Neural progenitor cell (in vitro differentiated cells): ENCODE measurements at regions not wholly inside any gene's neighbourhood (a gene's known extent, or its start where the extent isn't known, plus 50 kb on each side); places are given as distances from the start of the nearest gene placed in this dataset.

Experiments used
- DNase-seq: peaks from one replicate; pipeline ENCODE4 v3.0.0-alpha.2; 2016; ENCODE audit warnings: low spot score
- H2AFZ ChIP-seq: fragments of 200-600 bp; sonication (generic); replicated peaks from 2 replicates; pipeline ENCODE4 v1.6.1; 2016; ENCODE audit warnings: antibody characterized with exemption
- H3F3A ChIP-seq: fragments of 200-600 bp; sonication (generic); 2 replicates; pipeline ENCODE4 v1.6.1; 2016; ENCODE audit warnings: antibody characterized with exemption, low read depth
- H3K27ac ChIP-seq: fragments of 200-600 bp; sonication (generic); 2 replicates; pipeline ENCODE4 v1.5.1; 2016; ENCODE audit warnings: mild to moderate bottlenecking
- H3K27me3 ChIP-seq: fragments of 200-600 bp; sonication (generic); 2 replicates; pipeline ENCODE4 v1.6.1; 2016; ENCODE audit warnings: mild to moderate bottlenecking, moderate library complexity
- H3K36me3 ChIP-seq: fragments of 200-600 bp; sonication (generic); 2 replicates; pipeline ENCODE4 v1.5.1; 2016
- H3K4me1 ChIP-seq: fragments of 200-600 bp; sonication (generic); 2 replicates; pipeline ENCODE4 v1.6.1; 2016; ENCODE audit warnings: mixed run types
- H3K4me2 ChIP-seq: fragments of 200-600 bp; sonication (generic); 2 replicates; pipeline ENCODE4 v1.6.1; 2016
- H3K4me3 ChIP-seq: fragments of 200-600 bp; sonication (generic); 2 replicates; pipeline ENCODE4 v1.5.1; 2016
- H3K79me2 ChIP-seq: fragments of 200-600 bp; sonication (generic); 2 replicates; pipeline ENCODE4 v1.6.1; 2016; ENCODE audit warnings: low read depth
- H3K9ac ChIP-seq: fragments of 200-600 bp; sonication (generic); 2 replicates; pipeline ENCODE4 v1.6.1; 2016
- H3K9me3 ChIP-seq: fragments of 200-600 bp; sonication (generic); 2 replicates; pipeline ENCODE4 v1.5.1; 2016; ENCODE audit warnings: low read depth
- H4K20me1 ChIP-seq: fragments of 200-600 bp; sonication (generic); 2 replicates; pipeline ENCODE4 v1.6.1; 2016; ENCODE audit warnings: low read depth
- H3K27ac Mint-ChIP-seq: 3 replicates; pipeline ENCODE4 v1.8.0; 2021; ENCODE audit warnings: mixed read lengths
- H3K27me3 Mint-ChIP-seq: 2 replicates; pipeline ENCODE4 v1.8.0; 2022; ENCODE audit warnings: low read depth, mild to moderate bottlenecking, inconsistent platforms, moderate library complexity, mixed read lengths; ENCODE audit not compliant: insufficient read depth
- H3K36me3 Mint-ChIP-seq: 3 replicates; pipeline ENCODE4 v1.8.0; 2021; ENCODE audit warnings: mixed read lengths
- H3K4me1 Mint-ChIP-seq: 3 replicates; pipeline ENCODE4 v1.8.0; 2021; ENCODE audit warnings: mixed read lengths
- H3K4me3 Mint-ChIP-seq: 3 replicates; pipeline ENCODE4 v1.8.0; 2021; ENCODE audit warnings: mild to moderate bottlenecking, moderate library complexity, mixed read lengths
- H3K9me3 Mint-ChIP-seq: 3 replicates; pipeline ENCODE4 v1.8.0; 2020; ENCODE audit warnings: mixed read lengths
- EZH2 ChIP-seq: fragments of 200-600 bp; sonication (generic); IDR thresholded peaks from 2 replicates; pipeline ENCODE4 v1.6.1; 2017; ENCODE audit warnings: antibody characterized with exemption, mild to moderate bottlenecking, moderate library complexity
- EZH2phosphoT487 ChIP-seq: fragments of 200-600 bp; sonication (generic); IDR thresholded peaks from 2 replicates; pipeline ENCODE4 v1.6.1; 2017; ENCODE audit warnings: antibody characterized with exemption
- TF ChIP-seq, protein P1 (sequence below): fragments of 200-600 bp; sonication (generic); IDR thresholded peaks from 2 replicates; pipeline ENCODE4 v1.5.1; 2017; ENCODE audit warnings: antibody characterized with exemption, mild to moderate bottlenecking

DNA sequence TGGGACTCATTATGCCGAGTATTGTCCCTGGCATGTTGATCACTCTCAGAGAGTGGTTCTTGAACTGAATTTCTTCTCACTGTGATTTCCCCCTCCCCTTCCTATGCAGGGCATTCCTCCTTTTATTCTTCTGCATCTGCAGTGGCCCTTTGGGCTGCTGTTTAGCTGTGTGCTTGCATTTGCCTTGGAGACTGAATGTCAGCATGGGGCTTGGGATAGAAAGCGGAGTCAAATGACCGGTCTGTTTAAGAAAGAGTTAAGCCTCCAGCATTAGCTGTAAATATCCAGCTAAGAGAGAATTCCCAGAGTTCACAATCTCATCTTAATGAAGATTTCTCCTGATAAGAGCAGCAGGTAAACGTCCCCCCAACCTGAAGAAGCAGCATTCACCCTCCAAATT is 65.6 kb upstream of the RMST start:
- Histone ChIP-seq H3K4me1 (peaks cover 29% of the 10 kb centered on the region), H2AFZ (no peak overlapping the region), H3K27ac (peak overlapping the region; percentile 89), H3K9me3 (no peaks in the 10 kb centered on the region), H3K9ac (no peak overlapping the region), H3K79me2 (no peaks in the 10 kb centered on the region), H3K4me3 (peak overlapping the region; percentile 15), H4K20me1 (no peaks in the 10 kb centered on the region), H3K36me3 (no peaks in the 10 kb centered on the region), H3K27me3 (no peaks in the 10 kb centered on the region), H3F3A (peaks cover 29% of the 10 kb centered on the region), H3K4me2 (peak overlapping the region; percentile 65)
- Mint-ChIP-seq H3K27me3 (peaks cover 10% of the 10 kb centered on the region), H3K27ac (peak overlapping the region; percentile 100), H3K4me1 (peaks cover 60% of the 10 kb centered on the region), H3K36me3 (peaks cover 35% of the 10 kb centered on the region), H3K4me3 (peak overlapping the region; percentile 65), H3K9me3 (peaks cover 27% of the 10 kb centered on the region)
- TF ChIP-seq EZH2phosphoT487 (no peak), EZH2 (no peak)
- TF ChIP-seq, protein P1, sequence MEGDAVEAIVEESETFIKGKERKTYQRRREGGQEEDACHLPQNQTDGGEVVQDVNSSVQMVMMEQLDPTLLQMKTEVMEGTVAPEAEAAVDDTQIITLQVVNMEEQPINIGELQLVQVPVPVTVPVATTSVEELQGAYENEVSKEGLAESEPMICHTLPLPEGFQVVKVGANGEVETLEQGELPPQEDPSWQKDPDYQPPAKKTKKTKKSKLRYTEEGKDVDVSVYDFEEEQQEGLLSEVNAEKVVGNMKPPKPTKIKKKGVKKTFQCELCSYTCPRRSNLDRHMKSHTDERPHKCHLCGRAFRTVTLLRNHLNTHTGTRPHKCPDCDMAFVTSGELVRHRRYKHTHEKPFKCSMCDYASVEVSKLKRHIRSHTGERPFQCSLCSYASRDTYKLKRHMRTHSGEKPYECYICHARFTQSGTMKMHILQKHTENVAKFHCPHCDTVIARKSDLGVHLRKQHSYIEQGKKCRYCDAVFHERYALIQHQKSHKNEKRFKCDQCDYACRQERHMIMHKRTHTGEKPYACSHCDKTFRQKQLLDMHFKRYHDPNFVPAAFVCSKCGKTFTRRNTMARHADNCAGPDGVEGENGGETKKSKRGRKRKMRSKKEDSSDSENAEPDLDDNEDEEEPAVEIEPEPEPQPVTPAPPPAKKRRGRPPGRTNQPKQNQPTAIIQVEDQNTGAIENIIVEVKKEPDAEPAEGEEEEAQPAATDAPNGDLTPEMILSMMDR = no peak
- peak; percentile 87 for DNase-seq

DNA sequence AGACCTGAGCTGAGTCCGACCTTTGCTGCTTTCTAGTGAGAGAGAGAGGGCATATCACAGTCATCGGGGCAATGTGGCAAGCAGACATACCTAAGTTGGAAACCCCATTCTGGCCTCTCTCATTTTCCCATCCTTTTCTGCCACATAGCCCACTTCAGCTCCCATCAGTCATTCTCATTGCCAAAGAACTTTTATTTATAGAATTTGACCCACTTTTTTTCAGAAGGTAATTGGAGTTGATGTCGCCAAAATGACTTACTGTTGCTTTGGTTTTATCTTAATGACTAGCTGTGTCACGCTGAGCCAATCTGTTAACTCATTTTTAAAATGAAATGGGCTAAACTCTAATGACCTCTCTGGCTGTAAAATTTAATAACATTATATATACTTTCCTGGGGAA is 63.9 kb upstream of the RMST start:
- H4K20me1 ChIP-seq = no peaks in the 10 kb centered on the region
- DNase-seq = no peak
- Mint-ChIP-seq H3K36me3 (peaks cover 31% of the 10 kb centered on the region), H3K4me1 (peaks cover 53% of the 10 kb centered on the region), H3K27me3 (peaks cover 6% of the 10 kb centered on the region), H3K27ac (peak overlapping the region; percentile 79), H3K9me3 (peaks cover 20% of the 10 kb centered on the region), H3K4me3 (no peak overlapping the region)
- no peaks in the 10 kb centered on the region for H3K9me3 ChIP-seq
- no peak overlapping the region for H3K9ac ChIP-seq
- H3K4me1 ChIP-seq = peaks cover 29% of the 10 kb centered on the region
- no peaks in the 10 kb centered on the region for H3K79me2 ChIP-seq
- no peak overlapping the region for H2AFZ ChIP-seq
- H3K4me3 ChIP-seq = no peak overlapping the region
- H3K27ac ChIP-seq = no peak overlapping the region
- H3K4me2 ChIP-seq = no peak overlapping the region
- no peaks in the 10 kb centered on the region for H3K36me3 ChIP-seq
- no peaks in the 10 kb centered on the region for H3K27me3 ChIP-seq
- peaks cover 29% of the 10 kb centered on the region for H3F3A ChIP-seq
- TF ChIP-seq, protein P1 = no peak
- no peak for TF ChIP-seq EZH2phosphoT487
- TF ChIP-seq EZH2 = no peak

DNA sequence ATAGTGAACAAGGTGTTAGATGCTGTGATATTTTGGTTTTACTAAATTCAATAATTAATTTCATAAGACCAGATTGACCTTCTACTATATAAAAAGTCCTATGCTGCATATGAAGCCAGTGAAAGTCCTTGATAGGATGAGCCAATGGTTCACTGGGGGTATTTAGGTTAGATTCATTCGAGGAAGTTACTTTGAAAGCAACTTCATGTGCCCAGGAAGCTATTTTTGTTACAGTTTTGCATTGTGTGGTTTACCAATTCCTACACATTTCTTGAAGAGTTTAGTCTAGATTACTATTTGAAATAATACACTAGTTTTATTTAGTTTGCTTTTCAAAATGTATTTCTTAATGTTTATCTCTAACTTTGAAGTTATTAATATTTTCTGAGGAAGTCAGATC is 58.5 kb upstream of the RMST start:
- H3K9me3 ChIP-seq = no peaks in the 10 kb centered on the region
- H3K27ac Mint-ChIP-seq = peak overlapping the region; percentile 48
- H3K4me3 Mint-ChIP-seq = no peak overlapping the region
- no peak for DNase-seq
- H3K79me2 ChIP-seq = no peaks in the 10 kb centered on the region
- no peak overlapping the region for H2AFZ ChIP-seq
- no peaks in the 10 kb centered on the region for H3F3A ChIP-seq
- no peaks in the 10 kb centered on the region for H4K20me1 ChIP-seq
- no peak overlapping the region for H3K27ac ChIP-seq
- no peaks in the 10 kb centered on the region for H3K36me3 ChIP-seq
- H3K4me1 ChIP-seq = peaks cover 5% of the 10 kb centered on the region
- no peak overlapping the region for H3K9ac ChIP-seq
- no peak overlapping the region for H3K4me3 ChIP-seq
- H3K27me3 Mint-ChIP-seq = no peaks in the 10 kb centered on the region
- no peak overlapping the region for H3K4me2 ChIP-seq
- TF ChIP-seq EZH2phosphoT487 = no peak
- TF ChIP-seq, protein P1 = no peak
- TF ChIP-seq EZH2 = no peak
- H3K36me3 Mint-ChIP-seq = peaks cover 25% of the 10 kb centered on the region
- H3K9me3 Mint-ChIP-seq = peaks cover 12% of the 10 kb centered on the region
- H3K27me3 ChIP-seq = no peaks in the 10 kb centered on the region
- H3K4me1 Mint-ChIP-seq = peaks cover 20% of the 10 kb centered on the region
